Effector memory CD8-positive, alpha-beta T cell (primary cell): ENCODE measurements at regions not wholly inside any gene's neighbourhood (a gene's known extent, or its start where the extent isn't known, plus 50 kb on each side); places are given as distances from the start of the nearest gene placed in this dataset.

Experiments
- ATAC-seq: fragments of 150-1000 bp; cut with Tn5 transposase; replicated peaks from 2 replicates; pipeline ENCODE4 v1.10.0; 2021; ENCODE audit warnings: mild to moderate bottlenecking, moderate library complexity
- DNase-seq, 3 experiments: peaks; one replicate each; pipeline ENCODE4 v3.0.0; 2021
- H3K27ac Mint-ChIP-seq, 2 donors: one replicate each; pipeline ENCODE4 v1.8.0; 2022; ENCODE audit warnings: mild to moderate bottlenecking in 2 of 2, mixed read lengths in 2 of 2, moderate library complexity in 2 of 2
- H3K27me3 Mint-ChIP-seq, 2 donors: one replicate each; pipeline ENCODE4 v1.8.0; 2022; ENCODE audit warnings: mixed read lengths in 2 of 2
- H3K36me3 Mint-ChIP-seq: one replicate; pipeline ENCODE4 v1.8.0; 2022; ENCODE audit warnings: mild to moderate bottlenecking, moderate library complexity, mixed read lengths; ENCODE audit not compliant: insufficient read depth
- H3K4me1 Mint-ChIP-seq, 2 donors: one replicate each; pipeline ENCODE4 v1.8.0; 2022; ENCODE audit warnings: low read depth in 2 of 2, mixed read lengths in 2 of 2
- H3K4me3 Mint-ChIP-seq, 2 donors: one replicate each; pipeline ENCODE4 v1.8.0; 2022; ENCODE audit warnings: mild to moderate bottlenecking in 2 of 2, mixed read lengths in 2 of 2, moderate library complexity in 2 of 2
- H3K9me3 Mint-ChIP-seq, 2 donors: one replicate each; pipeline ENCODE4 v1.8.0; 2022; ENCODE audit warnings: mixed read lengths in 2 of 2

DNA sequence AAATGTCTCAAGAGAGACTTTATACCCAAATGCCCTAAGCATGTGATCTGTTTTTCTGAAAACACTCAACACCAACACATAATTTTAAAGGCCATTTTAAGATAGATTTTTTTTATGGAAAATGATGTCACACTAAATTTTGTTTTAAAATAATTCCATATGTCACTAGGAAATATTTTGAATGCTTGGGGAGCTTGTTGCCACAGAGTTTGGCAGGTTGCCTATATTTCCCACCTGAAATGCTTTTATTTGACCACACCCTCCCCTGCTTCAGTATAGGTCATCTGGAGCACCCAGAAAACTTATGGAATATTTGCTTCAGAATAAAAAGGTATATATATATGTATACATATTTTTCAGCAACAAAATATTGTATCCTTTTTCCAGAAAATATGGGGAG, 180.0 kb upstream of the ANK3 start:
- H3K27me3 Mint-ChIP-seq, result no peaks in the 10 kb centered on the region

DNA sequence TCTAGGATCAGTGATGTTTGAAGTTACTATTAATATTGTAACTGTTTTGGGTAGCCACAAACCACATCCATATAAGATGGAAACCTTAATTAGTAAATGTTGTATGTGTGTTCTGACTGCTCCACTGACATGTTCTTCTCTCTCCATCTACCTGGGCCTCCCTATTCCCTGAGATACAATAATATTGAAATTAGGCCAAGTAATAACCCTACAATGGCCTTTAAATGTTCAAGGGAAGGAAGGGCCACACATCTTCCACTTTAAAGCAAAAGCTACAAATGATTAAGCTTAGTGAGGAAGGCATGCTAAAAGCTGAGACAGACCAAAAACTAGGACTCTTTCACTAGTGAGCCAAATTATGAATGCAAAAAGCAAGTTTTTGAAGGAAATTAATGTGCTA, 176.4 kb upstream of the ANK3 start:
- H3K4me3 Mint-ChIP-seq, result no peak overlapping the region

More for the DNA sequence above, 180.0 kb upstream of the ANK3 start:
- no peak overlapping the region for H3K27ac Mint-ChIP-seq
- H3K9me3 Mint-ChIP-seq, result peaks cover 2 to 12% of the 10 kb centered on the region in 2 donors
- H3K4me1 Mint-ChIP-seq, result peaks cover 22 to 39% of the 10 kb centered on the region in 2 donors
- H3K4me3 Mint-ChIP-seq, result no peak overlapping the region
- DNase-seq (no peak), ATAC-seq (no peak)
- no peaks in the 10 kb centered on the region for H3K36me3 Mint-ChIP-seq

DNA sequence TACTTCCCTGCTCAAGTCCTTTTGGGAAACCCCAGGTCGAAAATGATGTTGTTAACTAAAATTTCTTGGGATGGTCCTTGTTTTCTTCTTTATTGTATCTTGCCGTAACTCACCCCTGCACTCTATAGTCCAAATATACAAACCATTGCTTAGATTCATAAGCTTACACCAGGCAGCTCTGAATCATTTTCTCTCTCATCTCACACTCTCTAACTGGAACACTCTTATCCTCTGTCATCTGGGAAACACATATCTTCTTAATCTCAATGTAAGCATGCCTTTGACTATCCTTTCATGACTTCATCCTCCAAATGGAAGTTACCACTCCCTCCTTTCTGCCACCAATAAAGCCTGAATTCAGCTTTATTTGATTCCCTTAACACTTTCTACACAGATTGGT, 175.8 kb upstream of the ANK3 start:
- Mint-ChIP-seq H3K27me3 (no peaks in the 10 kb centered on the region), H3K4me3 (no peak overlapping the region), H3K9me3 (peaks cover 2 to 12% of the 10 kb centered on the region in 2 donors), H3K4me1 (peaks cover 9 to 23% of the 10 kb centered on the region in 2 donors), H3K27ac (no peak overlapping the region), H3K36me3 (no peaks in the 10 kb centered on the region)
- DNase-seq, result no peak
- ATAC-seq, result no peak

More for the DNA sequence above, 176.4 kb upstream of the ANK3 start:
- Mint-ChIP-seq H3K27ac (no peak overlapping the region), H3K9me3 (peaks cover 2 to 12% of the 10 kb centered on the region in 2 donors), H3K27me3 (no peaks in the 10 kb centered on the region), H3K36me3 (no peaks in the 10 kb centered on the region), H3K4me1 (peaks cover 9 to 23% of the 10 kb centered on the region in 2 donors)
- DNase-seq, result no peak
- ATAC-seq, result no peak

DNA sequence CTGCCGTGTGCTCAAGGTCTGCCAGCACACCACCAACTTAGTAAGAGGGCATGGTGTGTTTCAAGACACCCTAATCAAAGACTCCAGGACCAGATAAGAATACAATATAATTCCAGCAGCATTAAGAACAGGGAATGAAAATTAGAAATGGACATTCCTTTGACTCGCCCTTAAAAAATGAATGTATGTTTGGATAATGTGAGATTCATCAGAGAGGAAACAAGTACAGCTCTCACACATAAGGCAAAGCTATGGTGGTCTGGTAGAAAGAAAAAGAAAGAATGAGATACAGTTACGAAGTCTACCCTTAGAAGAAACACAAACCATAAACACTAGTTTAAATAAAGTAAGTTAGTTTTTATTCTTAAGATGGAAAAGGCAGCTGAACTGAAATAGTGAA, 174.8 kb upstream of the ANK3 start:
- no peak for ATAC-seq
- no peak for DNase-seq
- Mint-ChIP-seq H3K4me3 (no peak overlapping the region), H3K36me3 (no peaks in the 10 kb centered on the region), H3K4me1 (peaks cover 9 to 18% of the 10 kb centered on the region in 2 donors), H3K9me3 (peaks cover 2 to 12% of the 10 kb centered on the region in 2 donors), H3K27me3 (no peaks in the 10 kb centered on the region), H3K27ac (no peak overlapping the region)

DNA sequence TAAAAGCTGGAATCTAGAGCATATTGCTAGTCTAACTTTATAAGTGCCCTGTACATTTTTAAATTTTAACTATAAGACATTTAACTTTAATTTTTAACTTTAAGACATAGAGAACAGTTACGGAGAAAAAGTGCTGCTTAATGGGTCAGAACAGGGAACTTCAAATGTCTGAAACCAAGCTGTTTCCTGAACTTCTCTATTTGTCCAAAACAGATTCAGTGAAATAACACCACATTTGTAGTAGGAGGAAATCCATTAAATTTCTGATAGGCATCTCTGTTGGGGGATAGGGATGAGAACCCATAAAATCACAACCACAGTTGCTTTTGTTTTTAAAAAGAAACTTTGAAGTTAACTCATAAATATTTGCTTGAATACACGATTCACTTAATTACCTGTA, 170.8 kb upstream of the ANK3 start:
- Mint-ChIP-seq H3K27me3 (no peaks in the 10 kb centered on the region), H3K27ac (no peak overlapping the region), H3K4me1 (peaks cover 2 to 5% of the 10 kb centered on the region in 2 donors), H3K9me3 (no peaks in the 10 kb centered on the region), H3K4me3 (no peak overlapping the region), H3K36me3 (no peaks in the 10 kb centered on the region)
- DNase-seq (no peak), ATAC-seq (no peak)

DNA sequence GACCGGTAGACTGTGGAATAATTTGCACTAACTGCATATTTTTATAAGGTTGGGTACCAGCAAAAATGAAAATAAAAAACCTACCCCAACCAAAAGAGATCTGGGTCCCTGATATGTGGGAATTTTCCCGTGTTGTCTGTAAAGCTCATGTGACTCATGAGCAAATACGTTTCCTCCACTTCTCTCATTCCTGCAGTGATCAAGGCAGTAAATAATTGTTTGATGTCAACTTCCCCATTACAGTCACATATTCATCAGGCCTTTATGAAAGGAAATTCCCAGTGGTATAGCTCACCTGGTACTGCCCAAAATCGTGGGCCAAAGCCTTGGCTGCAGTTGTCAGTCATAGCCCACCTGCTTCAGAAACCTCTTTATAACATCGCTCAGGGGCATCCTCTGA, 166.0 kb upstream of the ANK3 start:
- Mint-ChIP-seq H3K9me3 (no peaks in the 10 kb centered on the region), H3K27me3 (no peaks in the 10 kb centered on the region), H3K4me3 (no peak overlapping the region), H3K27ac (no peak overlapping the region), H3K36me3 (peaks cover 3% of the 10 kb centered on the region), H3K4me1 (no peaks in the 10 kb centered on the region)
- ATAC-seq (no peak), DNase-seq (no peak)

DNA sequence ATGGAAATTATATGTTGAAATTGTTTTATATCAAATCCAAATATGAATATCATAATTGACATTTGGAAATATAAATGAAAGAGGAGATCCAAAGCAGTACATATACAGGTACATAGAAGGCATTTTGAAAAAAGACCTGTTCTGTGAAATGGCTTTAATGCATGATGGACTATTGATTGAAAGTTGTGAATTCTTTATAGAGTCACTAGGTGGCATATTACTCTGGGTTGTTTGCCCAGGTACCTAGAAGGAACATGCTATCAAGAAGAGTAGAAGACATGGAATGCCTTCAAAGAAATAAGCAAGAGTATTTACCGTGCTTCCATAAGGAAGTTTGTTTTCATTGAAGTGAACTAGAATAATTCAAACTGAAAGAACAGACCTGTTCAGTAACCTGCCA, 160.0 kb upstream of the ANK3 start:
- H3K27me3 Mint-ChIP-seq, result no peaks in the 10 kb centered on the region
- H3K27ac Mint-ChIP-seq, result no peak overlapping the region
- no peak overlapping the region for H3K4me3 Mint-ChIP-seq
- H3K9me3 Mint-ChIP-seq, result no peaks in the 10 kb centered on the region
- no peaks in the 10 kb centered on the region for H3K4me1 Mint-ChIP-seq
- ATAC-seq, result no peak
- no peak for DNase-seq
- H3K36me3 Mint-ChIP-seq, result peaks cover 3% of the 10 kb centered on the region

DNA sequence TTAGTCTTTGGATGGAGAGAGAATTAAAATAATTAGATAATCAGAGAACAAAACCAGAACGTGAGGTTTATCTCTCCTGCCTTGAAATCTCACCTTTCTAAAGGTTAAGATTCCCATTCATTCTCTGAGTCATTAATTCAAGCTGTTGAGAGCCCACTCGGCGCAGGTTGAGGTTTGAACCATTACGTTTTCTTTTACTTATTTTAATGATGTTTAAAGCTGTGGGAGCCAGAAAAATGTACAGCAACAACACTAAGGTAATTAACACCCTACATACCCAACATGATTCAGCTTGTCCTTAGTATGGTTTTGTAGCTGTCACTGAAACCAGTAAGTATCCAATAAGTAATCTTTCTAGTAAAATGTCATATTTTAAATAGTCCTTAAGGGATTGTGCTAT, 153.0 kb upstream of the ANK3 start:
- Mint-ChIP-seq H3K36me3 (no peaks in the 10 kb centered on the region), H3K27me3 (no peaks in the 10 kb centered on the region), H3K9me3 (no peaks in the 10 kb centered on the region), H3K4me1 (peaks cover 2 to 12% of the 10 kb centered on the region in 2 donors), H3K27ac (no peak overlapping the region), H3K4me3 (no peak overlapping the region)
- no peak for ATAC-seq
- DNase-seq, result no peak

DNA sequence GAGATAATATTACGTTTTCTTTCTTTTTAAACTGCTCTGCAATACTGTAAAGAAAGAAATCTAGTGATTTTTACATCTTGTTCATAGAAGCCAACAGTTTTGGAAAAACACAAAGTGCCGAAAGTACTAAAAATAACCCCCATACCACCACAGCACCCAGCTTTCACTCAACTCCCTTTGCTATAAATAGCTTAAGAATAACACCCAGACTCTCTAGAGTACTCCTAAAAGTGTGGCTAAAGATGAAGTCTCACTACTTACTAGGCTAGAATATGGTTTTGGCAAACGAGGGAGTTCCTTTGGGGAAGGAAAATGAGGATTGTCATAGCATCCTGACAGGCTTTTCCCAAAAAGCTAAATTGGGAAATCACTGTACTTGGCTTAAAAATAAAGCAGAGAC, 151.8 kb upstream of the ANK3 start:
- Mint-ChIP-seq H3K27ac (no peak overlapping the region), H3K4me1 (peaks cover 4 to 14% of the 10 kb centered on the region in 2 donors), H3K27me3 (no peaks in the 10 kb centered on the region), H3K36me3 (no peaks in the 10 kb centered on the region), H3K9me3 (no peaks in the 10 kb centered on the region), H3K4me3 (no peak overlapping the region)
- ATAC-seq, result no peak
- no peak for DNase-seq

DNA sequence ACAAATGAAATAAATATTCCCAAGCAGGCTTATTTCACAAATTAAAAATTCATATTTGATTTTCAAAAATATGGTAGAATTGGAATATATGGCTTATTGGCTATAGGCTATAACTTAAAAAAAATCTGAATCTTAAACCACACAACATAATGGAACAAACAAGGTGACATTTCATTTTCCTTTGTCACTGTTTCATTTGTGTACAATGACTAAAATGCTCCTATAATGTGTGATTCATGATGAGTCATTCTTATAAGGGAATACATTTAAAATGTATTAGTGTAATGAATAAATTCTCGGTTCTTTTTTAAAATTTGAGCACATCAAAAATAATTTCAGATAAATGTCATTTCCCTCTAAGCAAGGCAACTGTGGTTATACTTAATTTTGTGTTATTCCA, 148.0 kb upstream of the ANK3 start:
- no peak for DNase-seq
- Mint-ChIP-seq H3K4me1 (peaks cover 7 to 27% of the 10 kb centered on the region in 2 donors), H3K27ac (no peak overlapping the region), H3K27me3 (no peaks in the 10 kb centered on the region), H3K36me3 (no peaks in the 10 kb centered on the region), H3K9me3 (no peaks in the 10 kb centered on the region), H3K4me3 (no peak overlapping the region)
- ATAC-seq, result no peak

DNA sequence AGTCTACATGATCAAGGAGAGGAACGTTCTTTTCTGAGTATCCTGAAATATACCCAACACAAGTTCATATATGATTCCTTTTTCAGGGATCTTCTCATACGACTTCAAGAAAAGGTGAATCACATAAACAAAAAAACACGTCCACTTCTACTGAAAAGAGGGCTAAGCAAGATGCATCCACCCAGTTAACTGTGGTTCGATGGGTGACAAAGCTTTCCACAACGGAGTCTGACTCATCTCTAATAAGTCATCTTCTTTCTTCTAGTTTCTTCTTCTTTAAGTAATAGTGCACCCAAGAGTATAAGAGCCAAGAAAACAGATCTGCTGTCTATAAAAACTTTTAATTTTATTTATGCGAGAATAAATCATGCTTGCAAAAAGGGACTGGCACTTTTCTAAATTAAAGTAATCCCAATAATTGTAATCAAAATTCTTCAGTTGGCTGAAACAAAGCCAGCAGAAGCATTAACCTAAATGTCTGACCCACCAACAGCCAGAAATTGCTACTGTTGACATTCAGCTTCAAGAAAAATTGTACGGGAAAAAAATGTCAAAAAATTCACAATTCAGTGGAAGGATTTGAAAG, 146.9 kb upstream of the ANK3 start:
- ATAC-seq (no peak), DNase-seq (no peak)
- Mint-ChIP-seq H3K4me1 (peaks cover 7 to 27% of the 10 kb centered on the region in 2 donors), H3K27ac (no peak overlapping the region), H3K36me3 (no peaks in the 10 kb centered on the region), H3K4me3 (peak overlapping the region in 1 of 2 donors; percentile 7), H3K9me3 (no peaks in the 10 kb centered on the region), H3K27me3 (no peaks in the 10 kb centered on the region)

DNA sequence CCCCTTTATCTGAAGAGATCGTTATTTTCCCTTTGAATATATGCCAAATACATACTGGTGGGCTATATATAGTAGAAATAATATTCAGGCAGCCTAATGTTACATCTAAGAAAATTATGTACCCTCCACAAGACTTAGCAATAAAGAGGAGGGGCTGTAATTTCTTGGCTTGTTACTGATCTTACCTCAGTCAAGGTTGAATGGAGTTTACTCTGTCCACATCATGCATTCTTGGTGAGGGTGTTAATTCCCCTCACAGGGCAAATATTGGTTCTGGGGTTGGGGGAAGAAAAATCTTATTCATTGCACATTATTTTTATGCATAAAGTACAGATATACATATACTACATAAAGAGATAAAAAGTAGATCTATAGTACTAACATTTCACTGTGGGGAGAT, 145.8 kb upstream of the ANK3 start:
- ATAC-seq (no peak), DNase-seq (no peak)
- Mint-ChIP-seq H3K36me3 (no peaks in the 10 kb centered on the region), H3K9me3 (no peaks in the 10 kb centered on the region), H3K4me3 (peak overlapping the region in 1 of 2 donors; percentile 15), H3K27me3 (no peaks in the 10 kb centered on the region), H3K4me1 (peaks cover 7 to 22% of the 10 kb centered on the region in 2 donors), H3K27ac (no peak overlapping the region)

DNA sequence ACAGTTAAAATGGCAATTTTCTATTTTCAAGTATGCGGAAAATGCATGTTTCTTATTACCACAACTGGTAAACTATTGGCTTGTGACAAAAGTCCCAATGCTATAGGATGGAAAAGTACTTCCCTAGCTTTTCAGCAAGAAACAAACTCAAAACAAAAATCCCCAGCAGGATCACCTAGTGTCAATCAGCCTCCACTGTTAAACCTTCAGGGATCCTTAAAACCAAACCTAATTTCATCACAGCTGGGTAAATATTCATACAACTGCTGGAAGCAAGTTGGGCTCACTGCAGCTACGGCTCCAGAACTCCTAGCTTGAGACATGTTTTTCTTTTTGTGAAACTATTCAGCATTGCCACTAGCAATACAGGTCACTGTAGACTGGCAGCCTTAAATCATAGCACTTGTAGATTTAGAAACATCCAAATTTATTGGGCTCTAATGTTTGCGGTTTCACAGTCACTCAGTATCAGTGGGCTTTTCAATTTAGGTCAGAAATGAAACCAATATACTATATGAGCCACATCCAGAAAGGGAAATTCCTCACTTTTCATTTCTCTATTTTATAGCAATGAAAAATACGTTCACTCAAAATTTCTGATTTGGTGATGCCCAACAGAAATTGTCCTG, 145.2 kb upstream of the ANK3 start:
- Mint-ChIP-seq H3K4me1 (peaks cover 7 to 22% of the 10 kb centered on the region in 2 donors), H3K4me3 (peak overlapping the region in 1 of 2 donors; percentile 15), H3K9me3 (no peaks in the 10 kb centered on the region), H3K27ac (no peak overlapping the region), H3K27me3 (no peaks in the 10 kb centered on the region), H3K36me3 (no peaks in the 10 kb centered on the region)
- DNase-seq, result no peak
- ATAC-seq, result peak; percentile 48

DNA sequence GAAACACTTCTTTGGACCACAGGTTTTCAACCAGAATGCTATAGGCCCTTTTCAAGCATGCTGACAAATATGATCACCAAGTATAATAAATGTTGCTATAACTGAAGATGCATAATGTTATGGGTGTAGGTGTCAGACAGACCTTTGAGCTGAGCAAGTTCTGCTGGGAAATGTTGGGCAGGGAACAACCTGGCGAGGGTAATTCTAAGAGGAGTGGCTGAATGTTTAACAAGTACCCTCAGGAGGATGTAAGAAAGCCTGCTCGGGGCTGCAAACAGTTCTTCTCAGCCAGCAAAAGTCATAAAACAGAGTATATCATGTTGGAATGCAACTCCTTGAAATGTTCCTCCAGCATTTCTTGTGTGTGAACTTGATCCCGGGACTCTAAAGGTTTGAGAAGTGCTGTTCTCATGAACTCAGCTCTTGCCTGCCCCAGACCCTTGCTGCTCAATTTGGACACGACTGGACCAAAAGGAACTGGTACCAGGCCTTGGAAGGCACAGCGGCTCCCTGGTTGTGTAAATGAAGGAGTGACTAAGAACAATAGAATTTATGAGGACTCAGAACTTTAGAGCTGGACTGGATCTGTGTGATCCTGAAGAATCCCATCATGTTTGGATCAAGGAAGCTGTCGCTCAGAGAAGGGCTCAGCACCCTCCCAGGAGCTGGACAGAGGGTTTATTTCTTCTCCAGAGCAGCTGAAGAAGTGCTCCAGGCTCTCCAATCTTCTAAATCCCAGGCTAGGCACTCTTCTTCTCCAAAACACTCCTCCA, 143.2 kb upstream of the ANK3 start:
- no peak for ATAC-seq
- Mint-ChIP-seq H3K4me1 (peaks cover 5 to 16% of the 10 kb centered on the region in 2 donors), H3K9me3 (no peaks in the 10 kb centered on the region)

More for the DNA sequence above, 143.2 kb upstream of the ANK3 start:
- H3K27ac Mint-ChIP-seq, result no peak overlapping the region
- DNase-seq, result no peak
- no peak overlapping the region for H3K4me3 Mint-ChIP-seq
- H3K27me3 Mint-ChIP-seq, result no peaks in the 10 kb centered on the region
- H3K36me3 Mint-ChIP-seq, result no peaks in the 10 kb centered on the region
